Neuron (in vitro differentiated cells): ENCODE measurements at regions not wholly inside any gene's neighbourhood (a gene's known extent, or its start where the extent isn't known, plus 50 kb on each side); places are given as distances from the start of the nearest gene placed in this dataset.
"Not testable (repeated sequence)": the region's sequence is repeated elsewhere in the genome, so short reads cannot be mapped to it uniquely, and the experiment has no call there.

Experiments
- H2AFZ ChIP-seq: one replicate; pipeline ENCODE4 v1.6.1; 2013; ENCODE audit warnings: low read depth, mild to moderate bottlenecking, inconsistent platforms, low read length, moderate library complexity
- H3K27me3 ChIP-seq: one replicate; pipeline ENCODE4 v1.6.1; 2013; ENCODE audit warnings: low read length; ENCODE audit not compliant: insufficient read depth
- H3K36me3 ChIP-seq: one replicate; pipeline ENCODE4 v1.6.1; 2013; ENCODE audit warnings: low read length; ENCODE audit not compliant: insufficient read depth
- H3K4me1 ChIP-seq: one replicate; pipeline ENCODE4 v1.6.1; 2013; ENCODE audit warnings: low read length; ENCODE audit not compliant: insufficient read depth
- H3K4me3 ChIP-seq: 2 replicates; pipeline ENCODE4 v1.5.1; 2013; ENCODE audit warnings: mild to moderate bottlenecking, low read length, moderate library complexity
- H3K9me3 ChIP-seq: one replicate; pipeline ENCODE4 v1.6.1; 2013; ENCODE audit warnings: low read length

GRCh38 chr4:186957952-186958555 lies 234.4 kb upstream of the FAT1 start:
- Histone ChIP-seq H3K4me1 (peaks cover 11% of the 10 kb centered on the region), H3K36me3 (no peaks in the 10 kb centered on the region), H3K9me3 (no peaks in the 10 kb centered on the region), H3K4me3 (no peak overlapping the region), H3K27me3 (no peaks in the 10 kb centered on the region), H2AFZ (peak overlapping the region; percentile 61)

- Histone ChIP-seq H3K27me3 (no peaks in the 10 kb centered on the region), H3K9me3 (no peaks in the 10 kb centered on the region), H3K4me1 (peaks cover 11% of the 10 kb centered on the region), H3K36me3 (no peaks in the 10 kb centered on the region), H3K4me3 (no peak overlapping the region), H2AFZ (no peak overlapping the region)
Observed at GRCh38 chr4:186958726-186959350, 235.2 kb upstream of the FAT1 start.

- Histone ChIP-seq H3K27me3 (no peaks in the 10 kb centered on the region), H3K4me1 (peaks cover 34% of the 10 kb centered on the region), H3K9me3 (no peaks in the 10 kb centered on the region), H3K36me3 (no peaks in the 10 kb centered on the region), H3K4me3 (no peak overlapping the region), H2AFZ (no peak overlapping the region)
Observed at GRCh38 chr4:186979961-186980745, 256.5 kb upstream of the FAT1 start.

- Histone ChIP-seq H2AFZ (no peak overlapping the region), H3K36me3 (no peaks in the 10 kb centered on the region), H3K4me3 (no peak overlapping the region), H3K9me3 (no peaks in the 10 kb centered on the region), H3K27me3 (no peaks in the 10 kb centered on the region), H3K4me1 (peaks cover 35% of the 10 kb centered on the region)
Observed at GRCh38 chr4:186981161-186981560, 257.5 kb upstream of the FAT1 start.

- peaks cover 35% of the 10 kb centered on the region for H3K4me1 ChIP-seq
- H3K27me3 ChIP-seq, result no peaks in the 10 kb centered on the region
Observed at GRCh38 chr4:186982160-186982559, 258.5 kb upstream of the FAT1 start.

GRCh38 chr4:186984105-186984644 lies 260.5 kb upstream of the FAT1 start:
- no peak overlapping the region for H3K4me3 ChIP-seq
- H3K36me3 ChIP-seq, result no peaks in the 10 kb centered on the region
- peaks cover 35% of the 10 kb centered on the region for H3K4me1 ChIP-seq
- no peak overlapping the region for H2AFZ ChIP-seq
- peaks cover 3% of the 10 kb centered on the region for H3K9me3 ChIP-seq
- H3K27me3 ChIP-seq, result no peaks in the 10 kb centered on the region

More at GRCh38 chr4:186982160-186982559, 258.5 kb upstream of the FAT1 start:
- H3K36me3 ChIP-seq, result no peaks in the 10 kb centered on the region
- no peaks in the 10 kb centered on the region for H3K9me3 ChIP-seq
- no peak overlapping the region for H2AFZ ChIP-seq
- no peak overlapping the region for H3K4me3 ChIP-seq

GRCh38 chr4:186999686-187000085 lies 276.0 kb upstream of the FAT1 start:
- H3K36me3 ChIP-seq, result no peaks in the 10 kb centered on the region
- no peak overlapping the region for H2AFZ ChIP-seq
- no peaks in the 10 kb centered on the region for H3K4me1 ChIP-seq
- H3K9me3 ChIP-seq, result no peaks in the 10 kb centered on the region
- H3K27me3 ChIP-seq, result no peaks in the 10 kb centered on the region
- no peak overlapping the region for H3K4me3 ChIP-seq

- no peak overlapping the region for H3K4me3 ChIP-seq
- no peaks in the 10 kb centered on the region for H3K27me3 ChIP-seq
- H2AFZ ChIP-seq, result no peak overlapping the region
- H3K9me3 ChIP-seq, result no peaks in the 10 kb centered on the region
- H3K4me1 ChIP-seq, result peaks cover 3% of the 10 kb centered on the region
- no peaks in the 10 kb centered on the region for H3K36me3 ChIP-seq
Observed at GRCh38 chr4:187000281-187000680, 276.6 kb upstream of the FAT1 start.

- not testable (repeated sequence) for H2AFZ ChIP-seq, H3K27me3 ChIP-seq, H3K36me3 ChIP-seq, H3K4me3 ChIP-seq, H3K4me1 ChIP-seq, H3K9me3 ChIP-seq
Observed at GRCh38 chr4:187002133-187002532, 278.5 kb upstream of the FAT1 start.

- Histone ChIP-seq H3K27me3 (no peaks in the 10 kb centered on the region), H3K9me3 (no peaks in the 10 kb centered on the region), H3K4me3 (no peak overlapping the region), H3K4me1 (peaks cover 9% of the 10 kb centered on the region), H3K36me3 (no peaks in the 10 kb centered on the region), H2AFZ (no peak overlapping the region)
Observed at GRCh38 chr4:187004628-187005027, 281.0 kb upstream of the FAT1 start.

GRCh38 chr4:187006189-187006618 lies 282.5 kb upstream of the FAT1 start:
- Histone ChIP-seq H3K27me3 (no peaks in the 10 kb centered on the region), H3K4me3 (no peak overlapping the region)

GRCh38 chr4:187010052-187010451 lies 286.4 kb upstream of the FAT1 start:
- H3K36me3 ChIP-seq, result no peaks in the 10 kb centered on the region
- H3K9me3 ChIP-seq, result no peaks in the 10 kb centered on the region
- H3K4me1 ChIP-seq, result peaks cover 9% of the 10 kb centered on the region
- no peak overlapping the region for H2AFZ ChIP-seq
- H3K27me3 ChIP-seq, result no peaks in the 10 kb centered on the region
- no peak overlapping the region for H3K4me3 ChIP-seq

More at GRCh38 chr4:187006189-187006618, 282.5 kb upstream of the FAT1 start:
- Histone ChIP-seq H3K9me3 (no peaks in the 10 kb centered on the region), H3K4me1 (peaks cover 9% of the 10 kb centered on the region), H2AFZ (peak overlapping the region; percentile 10), H3K36me3 (no peaks in the 10 kb centered on the region)

GRCh38 chr4:187016101-187016500 lies 292.4 kb upstream of the FAT1 start:
- Histone ChIP-seq H3K27me3 (no peaks in the 10 kb centered on the region), H3K4me3 (no peak overlapping the region), H3K9me3 (no peaks in the 10 kb centered on the region), H3K36me3 (no peaks in the 10 kb centered on the region), H2AFZ (no peak overlapping the region), H3K4me1 (no peaks in the 10 kb centered on the region)
